ENCODE measurements at regions not wholly inside any gene's neighbourhood (a gene's known extent, or its start where the extent isn't known, plus 50 kb on each side); places are given as distances from the start of the nearest gene placed in this dataset.

GRCh38 chr7:66575398-66575797, 53.3 kb upstream of the KCTD7 start:
- Histone ChIP-seq H3K4me3 (ENCODE audit: insufficient read depth, low read depth, low read length) (no peak overlapping the region), H3K9me3 (ENCODE audit: insufficient read depth, low read depth, low read length) (no peaks in the 10 kb centered on the region), H3K4me1 (ENCODE audit: insufficient read depth, low read length) (no peaks in the 10 kb centered on the region), H3K9ac (ENCODE audit: low read length) (no peak overlapping the region), H4K20me1 (ENCODE audit: insufficient read depth, low read length) (peaks cover 79% of the 10 kb centered on the region), H3K27ac (ENCODE audit: low read depth, low read length) (no peak overlapping the region), H2AFZ (ENCODE audit: low read depth, low read length) (no peak overlapping the region), H3K36me3 (ENCODE audit: insufficient read depth, low read length) (peaks cover 16% of the 10 kb centered on the region), H3K27me3 (ENCODE audit: insufficient read depth, low read length) (no peaks in the 10 kb centered on the region), H3K4me2 (ENCODE audit: low read length) (no peak overlapping the region), H3K79me2 (ENCODE audit: insufficient read depth, low read length) (peaks cover 93% of the 10 kb centered on the region)
- Mint-ChIP-seq H3K27ac (ENCODE audit: unreplicated experiment) (peak overlapping the region; percentile 47), H3K9me3 (ENCODE audit: unreplicated experiment) (no peaks in the 10 kb centered on the region), H3K4me1 (ENCODE audit: low read depth, unreplicated experiment) (peaks cover 29% of the 10 kb centered on the region), H3K36me3 (ENCODE audit: low read depth, unreplicated experiment) (peaks cover 8% of the 10 kb centered on the region), H3K4me3 (ENCODE audit: unreplicated experiment) (no peak overlapping the region), H3K27me3 (ENCODE audit: low read depth, unreplicated experiment) (no peaks in the 10 kb centered on the region)
- FAIRE-seq (no peak), DNase-seq (ENCODE audit: low read depth) (no peak)
- no peak for TF ChIP-seq EZH2 (IDR thresholded peaks at IDR 0.05; ENCODE audit: insufficient read depth, low read length)
- TF ChIP-seq, protein P1, sequence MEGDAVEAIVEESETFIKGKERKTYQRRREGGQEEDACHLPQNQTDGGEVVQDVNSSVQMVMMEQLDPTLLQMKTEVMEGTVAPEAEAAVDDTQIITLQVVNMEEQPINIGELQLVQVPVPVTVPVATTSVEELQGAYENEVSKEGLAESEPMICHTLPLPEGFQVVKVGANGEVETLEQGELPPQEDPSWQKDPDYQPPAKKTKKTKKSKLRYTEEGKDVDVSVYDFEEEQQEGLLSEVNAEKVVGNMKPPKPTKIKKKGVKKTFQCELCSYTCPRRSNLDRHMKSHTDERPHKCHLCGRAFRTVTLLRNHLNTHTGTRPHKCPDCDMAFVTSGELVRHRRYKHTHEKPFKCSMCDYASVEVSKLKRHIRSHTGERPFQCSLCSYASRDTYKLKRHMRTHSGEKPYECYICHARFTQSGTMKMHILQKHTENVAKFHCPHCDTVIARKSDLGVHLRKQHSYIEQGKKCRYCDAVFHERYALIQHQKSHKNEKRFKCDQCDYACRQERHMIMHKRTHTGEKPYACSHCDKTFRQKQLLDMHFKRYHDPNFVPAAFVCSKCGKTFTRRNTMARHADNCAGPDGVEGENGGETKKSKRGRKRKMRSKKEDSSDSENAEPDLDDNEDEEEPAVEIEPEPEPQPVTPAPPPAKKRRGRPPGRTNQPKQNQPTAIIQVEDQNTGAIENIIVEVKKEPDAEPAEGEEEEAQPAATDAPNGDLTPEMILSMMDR (IDR thresholded peaks at IDR 0.05; ENCODE audit: insufficient read depth, low read depth, low read length), result no peak

GRCh38 chr7:66576646-66577045, 52.0 kb upstream of the KCTD7 start:
- H3K27me3 Mint-ChIP-seq (ENCODE audit: low read depth, unreplicated experiment), result no peaks in the 10 kb centered on the region
- TF ChIP-seq, protein P1 (IDR thresholded peaks at IDR 0.05; ENCODE audit: insufficient read depth, low read depth, low read length), result no peak
- TF ChIP-seq EZH2 (IDR thresholded peaks at IDR 0.05; ENCODE audit: insufficient read depth, low read length), result no peak
- no peak overlapping the region for H3K27ac ChIP-seq (ENCODE audit: low read depth, low read length)
- no peaks in the 10 kb centered on the region for H3K9me3 ChIP-seq (ENCODE audit: insufficient read depth, low read depth, low read length)
- peaks cover 79% of the 10 kb centered on the region for H4K20me1 ChIP-seq (ENCODE audit: insufficient read depth, low read length)
- FAIRE-seq, result no peak
- H3K27ac Mint-ChIP-seq (ENCODE audit: unreplicated experiment), result no peak overlapping the region
- H3K9ac ChIP-seq (ENCODE audit: low read length), result no peak overlapping the region
- peaks cover 95% of the 10 kb centered on the region for H3K79me2 ChIP-seq (ENCODE audit: insufficient read depth, low read length)
- peaks cover 10% of the 10 kb centered on the region for H3K36me3 Mint-ChIP-seq (ENCODE audit: low read depth, unreplicated experiment)
- H3K27me3 ChIP-seq (ENCODE audit: insufficient read depth, low read length), result no peaks in the 10 kb centered on the region
- peaks cover 28% of the 10 kb centered on the region for H3K4me1 Mint-ChIP-seq (ENCODE audit: low read depth, unreplicated experiment)
- H3K9me3 Mint-ChIP-seq (ENCODE audit: unreplicated experiment), result no peaks in the 10 kb centered on the region
- H3K4me2 ChIP-seq (ENCODE audit: low read length), result no peak overlapping the region
- no peak for DNase-seq (ENCODE audit: low read depth)
- no peak overlapping the region for H3K4me3 ChIP-seq (ENCODE audit: insufficient read depth, low read depth, low read length)
- H3K36me3 ChIP-seq (ENCODE audit: insufficient read depth, low read length), result peaks cover 16% of the 10 kb centered on the region
- H2AFZ ChIP-seq (ENCODE audit: low read depth, low read length), result no peak overlapping the region
- no peak overlapping the region for H3K4me3 Mint-ChIP-seq (ENCODE audit: unreplicated experiment)
- H3K4me1 ChIP-seq (ENCODE audit: insufficient read depth, low read length), result no peaks in the 10 kb centered on the region
